ENCODE measurements at regions not wholly inside any gene's neighbourhood (a gene's known extent, or its start where the extent isn't known, plus 50 kb on each side); places are given as distances from the start of the nearest gene placed in this dataset.

DNA sequence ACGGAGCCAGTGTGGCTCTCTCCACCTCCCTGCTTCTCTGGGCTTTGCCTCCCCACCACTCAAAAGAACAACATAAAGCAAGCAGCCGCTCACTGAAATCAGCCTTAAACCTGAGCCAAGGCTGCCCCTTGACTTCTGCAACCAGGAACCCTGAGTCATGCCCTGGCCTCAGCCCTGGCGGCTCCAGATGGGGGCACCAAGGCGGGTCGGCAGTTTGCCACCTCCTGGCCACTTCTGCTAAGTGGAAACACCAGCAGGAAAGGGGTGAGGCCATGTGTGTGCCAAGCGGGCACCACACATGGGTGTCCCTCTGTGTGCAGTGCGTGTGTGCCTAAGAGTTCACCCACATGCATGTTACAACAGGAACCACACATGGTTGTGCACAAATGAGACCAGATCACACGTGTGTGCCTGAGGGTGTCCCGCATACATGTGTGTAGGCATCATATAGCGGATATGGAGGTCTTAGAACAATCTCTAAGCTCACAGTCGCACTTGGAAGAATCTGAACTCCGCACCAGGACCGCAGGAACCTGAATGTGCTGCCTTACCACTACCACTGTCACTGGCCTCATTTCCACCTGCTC, 221.2 kb downstream of the MN1 start:
- H3K4me3 ChIP-seq (ENCODE audit: low read depth, low read length): no peak overlapping the region
- DNase-seq (ENCODE audit: low read depth): no peak
- no peak for TF ChIP-seq CTCF (IDR thresholded peaks at IDR 0.05; ENCODE audit: insufficient read depth, low read depth, low read length)

DNA sequence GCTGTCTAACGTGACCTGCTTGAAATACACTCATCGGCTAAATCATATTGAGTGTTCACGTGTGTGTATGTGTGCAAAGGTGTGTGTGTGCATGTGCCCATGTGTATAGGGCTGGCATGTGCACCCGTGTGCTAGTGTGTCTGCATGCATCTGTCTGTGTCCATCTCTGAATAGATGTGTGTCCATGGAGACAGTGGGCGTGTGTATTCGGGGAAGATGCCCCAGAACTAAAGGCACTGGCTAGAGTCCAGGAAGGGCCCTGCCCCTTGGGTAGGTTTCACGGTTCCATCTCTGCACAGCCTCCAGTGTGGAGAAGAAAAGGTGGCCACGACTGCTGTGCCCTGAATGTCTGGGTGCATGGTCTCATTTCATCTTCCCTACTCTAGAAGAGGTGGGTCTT, 220.3 kb downstream of the MN1 start:
- H3K4me3 ChIP-seq (ENCODE audit: low read depth, low read length): no peak overlapping the region
- DNase-seq (ENCODE audit: low read depth): no peak
- TF ChIP-seq CTCF (IDR thresholded peaks at IDR 0.05; ENCODE audit: insufficient read depth, low read depth, low read length): no peak

- DNase-seq (ENCODE audit: low read depth): peak; percentile 82
- TF ChIP-seq CTCF (IDR thresholded peaks at IDR 0.05; ENCODE audit: insufficient read depth, low read depth, low read length): no peak
- no peak overlapping the region for H3K4me3 ChIP-seq (ENCODE audit: low read depth, low read length)
These were observed 219.9 kb downstream of the MN1 start for GRCh38 chr22:27581688-27582087.

DNA sequence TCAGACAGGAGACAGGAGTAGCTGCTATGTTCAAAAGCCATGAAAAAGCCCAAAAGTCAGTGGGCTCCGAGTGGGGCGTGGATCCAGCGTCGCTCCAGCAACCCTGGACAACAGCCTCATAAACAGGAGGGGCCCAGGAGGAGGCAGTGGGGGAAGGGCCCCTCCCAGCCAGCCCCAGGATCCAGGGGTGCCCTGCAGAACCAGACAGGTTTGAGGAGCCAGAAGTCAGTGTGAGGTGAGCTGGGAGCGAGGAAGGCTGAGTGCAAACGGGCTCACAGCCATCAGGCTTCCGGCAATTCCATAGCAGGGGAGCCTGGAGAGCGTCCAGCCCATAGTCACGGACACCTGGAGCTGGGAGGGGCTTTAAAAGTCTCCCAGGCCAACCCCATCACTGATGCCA, 217.7 kb downstream of the MN1 start:
- no peak overlapping the region for H3K4me3 ChIP-seq (ENCODE audit: low read depth, low read length)
- no peak for TF ChIP-seq CTCF (IDR thresholded peaks at IDR 0.05; ENCODE audit: insufficient read depth, low read depth, low read length)
- no peak for DNase-seq (ENCODE audit: low read depth)

DNA sequence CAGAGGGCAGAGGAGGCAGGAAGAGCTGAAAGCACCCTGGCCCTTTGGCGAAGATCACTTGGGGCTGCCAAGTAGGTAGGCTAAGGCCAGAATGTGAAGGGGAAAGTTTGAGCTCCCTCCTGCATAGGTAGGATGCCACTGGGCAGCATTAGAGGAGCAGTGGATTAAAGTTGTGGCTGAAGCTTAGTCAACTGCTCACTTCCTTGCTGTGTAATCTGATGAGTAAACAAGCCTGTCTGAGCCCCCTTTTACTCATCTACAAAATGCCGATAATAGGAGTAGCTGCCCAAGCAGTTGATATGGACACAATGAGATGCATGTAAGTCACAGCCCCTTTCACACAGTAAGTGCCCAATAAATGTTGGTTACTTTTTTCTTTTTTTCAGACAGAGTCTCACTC, 216.4 kb downstream of the MN1 start:
- TF ChIP-seq CTCF (IDR thresholded peaks at IDR 0.05; ENCODE audit: insufficient read depth, low read depth, low read length): no peak
- H3K4me3 ChIP-seq (ENCODE audit: low read depth, low read length): no peak overlapping the region
- DNase-seq (ENCODE audit: low read depth): no peak

GRCh38 chr22:27588268-27588667, 213.3 kb downstream of the MN1 start:
- TF ChIP-seq CTCF (IDR thresholded peaks at IDR 0.05; ENCODE audit: insufficient read depth, low read depth, low read length): no peak
- DNase-seq (ENCODE audit: low read depth): no peak
- no peak overlapping the region for H3K4me3 ChIP-seq (ENCODE audit: low read depth, low read length)

GRCh38 chr22:27588915-27589314, 212.6 kb downstream of the MN1 start:
- H3K4me3 ChIP-seq (ENCODE audit: low read depth, low read length): no peak overlapping the region
- no peak for TF ChIP-seq CTCF (IDR thresholded peaks at IDR 0.05; ENCODE audit: insufficient read depth, low read depth, low read length)
- DNase-seq (ENCODE audit: low read depth): no peak

Data from fibroblast of villous mesenchyme (primary cell).